ENCODE measurements at regions not wholly inside any gene's neighbourhood (a gene's known extent, or its start where the extent isn't known, plus 50 kb on each side); places are given as distances from the start of the nearest gene placed in this dataset.

DNA sequence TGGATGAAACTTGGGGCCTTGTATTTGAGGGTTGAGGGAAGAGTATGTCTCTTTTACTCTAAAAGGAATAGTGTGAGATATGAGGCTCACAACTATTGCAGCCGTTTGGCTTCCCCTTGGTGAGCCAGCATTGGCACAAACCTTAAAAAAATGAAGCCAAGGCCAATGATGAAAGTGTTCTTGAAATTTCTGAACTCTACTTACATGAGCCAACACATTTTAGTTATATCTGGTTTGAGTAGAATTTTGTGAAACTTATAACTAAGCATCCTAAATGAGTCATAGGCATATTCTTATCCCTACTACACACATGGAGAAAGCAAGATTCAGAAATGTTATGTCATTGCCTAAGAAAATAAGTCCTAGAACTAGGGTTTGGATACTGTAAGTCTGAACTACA, 55.3 kb upstream of the ACSS3 start:
- H3K27me3 ChIP-seq (ENCODE audit: control insufficient read depth, insufficient read depth, low read length) = no peaks in the 10 kb centered on the region
- no peak for DNase-seq (ENCODE audit: low read depth in 4 of 6, low spot score in 6 of 6)
- no CpG with 5 or more reads among the region's 1 CpG for WGBS (ENCODE audit: insufficient coverage)
- no peaks in the 10 kb centered on the region for H3K9me3 ChIP-seq (ENCODE audit: control insufficient read depth, insufficient read depth, low read length)
- H3K4me3 ChIP-seq (ENCODE audit: low read depth, low read length) = no peak overlapping the region
- H3K27ac ChIP-seq (ENCODE audit: low read depth, low read length) = no peak overlapping the region
- H3K4me1 ChIP-seq (ENCODE audit: control insufficient read depth, insufficient read depth, low read length) = no peaks in the 10 kb centered on the region
- H3K36me3 ChIP-seq (ENCODE audit: control insufficient read depth, insufficient read depth, low read length) = no peaks in the 10 kb centered on the region

- whole genome bisulfite sequencing (ENCODE audit: insufficient coverage) = no CpG with 5 or more reads among the region's 1 CpG
- Histone ChIP-seq H3K4me1 (ENCODE audit: control insufficient read depth, insufficient read depth, low read length) (no peaks in the 10 kb centered on the region), H3K27ac (ENCODE audit: low read depth, low read length) (no peak overlapping the region)
These were observed 56.0 kb upstream of the ACSS3 start for GRCh38 chr12:81021834-81022233.

DNA sequence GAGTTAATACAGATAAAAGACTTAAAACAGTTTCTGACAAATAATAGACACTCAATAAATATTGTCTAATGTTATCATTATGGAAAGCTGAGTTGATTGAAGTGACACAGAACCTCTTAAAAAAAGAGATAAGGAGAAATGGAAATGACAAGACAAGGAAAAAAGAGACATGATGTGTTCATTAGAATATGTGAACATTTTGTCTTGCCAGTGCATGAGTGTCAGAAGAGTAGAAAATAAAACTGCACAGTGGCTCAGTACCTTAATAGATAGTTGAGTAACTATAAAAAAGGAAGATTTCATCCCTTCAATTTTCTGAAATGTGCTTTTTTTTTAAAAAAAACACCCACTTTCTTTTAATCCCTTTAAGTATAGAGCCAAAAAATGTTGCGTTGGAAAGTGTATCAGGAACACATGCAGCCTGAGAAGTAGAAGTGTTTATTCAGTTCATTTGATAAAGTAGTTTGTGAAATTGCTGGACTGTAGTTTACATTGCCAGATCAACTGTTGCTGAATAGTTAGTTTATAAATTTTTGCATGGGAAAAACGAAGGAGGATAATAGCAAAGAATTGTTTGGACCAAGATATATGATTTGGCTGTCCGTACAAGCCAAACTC, 56.6 kb upstream of the ACSS3 start:
- WGBS (ENCODE audit: insufficient coverage) = 91% methylated on average over 1 of the region's 3 CpGs

More at GRCh38 chr12:81021834-81022233, 56.0 kb upstream of the ACSS3 start:
- Histone ChIP-seq H3K4me3 (ENCODE audit: low read depth, low read length) (no peak overlapping the region), H3K36me3 (ENCODE audit: control insufficient read depth, insufficient read depth, low read length) (no peaks in the 10 kb centered on the region), H3K27me3 (ENCODE audit: control insufficient read depth, insufficient read depth, low read length) (no peaks in the 10 kb centered on the region), H3K9me3 (ENCODE audit: control insufficient read depth, insufficient read depth, low read length) (no peaks in the 10 kb centered on the region)
- DNase-seq (ENCODE audit: low read depth in 4 of 6, low spot score in 6 of 6) = peak in 1 of 6 donors; percentile 14

DNA sequence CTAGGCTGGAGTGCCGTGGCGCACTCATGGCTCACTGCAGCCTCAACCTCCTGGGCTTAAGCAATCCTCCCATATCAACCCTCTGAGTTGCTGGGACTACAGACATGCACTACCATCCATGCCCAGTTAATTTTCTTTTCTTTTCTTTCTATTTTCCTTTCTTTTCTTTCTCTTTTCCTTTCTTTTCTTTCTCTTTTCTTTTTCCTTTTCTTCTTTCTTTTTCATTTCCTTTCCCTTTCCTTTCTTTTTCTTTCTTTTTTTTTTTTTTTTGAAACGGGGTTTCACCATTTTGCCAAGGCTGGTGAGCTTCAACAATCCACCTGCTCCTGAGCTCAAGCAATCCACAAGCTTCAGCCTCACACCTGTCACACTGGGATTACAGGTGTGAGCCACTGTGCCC, 60.1 kb upstream of the ACSS3 start:
- Histone ChIP-seq H3K27ac (ENCODE audit: low read depth, low read length) (no peak overlapping the region), H3K36me3 (ENCODE audit: control insufficient read depth, insufficient read depth, low read length) (no peaks in the 10 kb centered on the region), H3K4me3 (ENCODE audit: low read depth, low read length) (no peak overlapping the region), H3K4me1 (ENCODE audit: control insufficient read depth, insufficient read depth, low read length) (no peaks in the 10 kb centered on the region), H3K9me3 (ENCODE audit: control insufficient read depth, insufficient read depth, low read length) (no peaks in the 10 kb centered on the region), H3K27me3 (ENCODE audit: control insufficient read depth, insufficient read depth, low read length) (no peaks in the 10 kb centered on the region)
- WGBS (ENCODE audit: insufficient coverage) = 85% methylated on average over 2 of the region's 3 CpGs
- no peak for DNase-seq (ENCODE audit: low read depth in 4 of 6, low spot score in 6 of 6)

More for the DNA sequence above, 56.6 kb upstream of the ACSS3 start:
- DNase-seq (ENCODE audit: low read depth in 4 of 6, low spot score in 6 of 6) = no peak
- Histone ChIP-seq H3K4me3 (ENCODE audit: low read depth, low read length) (no peak overlapping the region), H3K27ac (ENCODE audit: low read depth, low read length) (no peak overlapping the region), H3K27me3 (ENCODE audit: control insufficient read depth, insufficient read depth, low read length) (no peaks in the 10 kb centered on the region), H3K9me3 (ENCODE audit: control insufficient read depth, insufficient read depth, low read length) (no peaks in the 10 kb centered on the region), H3K36me3 (ENCODE audit: control insufficient read depth, insufficient read depth, low read length) (no peaks in the 10 kb centered on the region), H3K4me1 (ENCODE audit: control insufficient read depth, insufficient read depth, low read length) (no peaks in the 10 kb centered on the region)

DNA sequence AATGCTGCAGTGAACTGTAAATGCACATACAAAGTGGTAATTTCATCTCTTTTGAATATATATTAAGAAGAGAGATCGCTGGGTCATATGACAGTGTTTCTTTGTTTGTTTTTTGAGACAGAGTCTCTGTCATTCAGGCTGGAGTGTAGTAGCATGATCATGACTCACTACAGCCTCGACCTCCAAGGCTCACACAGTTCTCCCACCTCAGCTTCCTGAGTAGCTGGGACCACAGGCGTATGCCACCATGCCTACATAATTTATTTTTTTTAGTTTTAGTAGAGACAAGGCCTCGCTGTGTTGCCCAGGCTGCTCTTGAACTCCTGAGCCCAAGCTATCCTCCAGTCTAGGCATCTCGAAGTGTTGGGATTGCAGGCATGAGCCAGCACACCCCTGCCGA, 62.4 kb upstream of the ACSS3 start:
- Histone ChIP-seq H3K27ac (ENCODE audit: low read depth, low read length) (no peak overlapping the region), H3K9me3 (ENCODE audit: control insufficient read depth, insufficient read depth, low read length) (no peaks in the 10 kb centered on the region), H3K4me3 (ENCODE audit: low read depth, low read length) (no peak overlapping the region), H3K4me1 (ENCODE audit: control insufficient read depth, insufficient read depth, low read length) (no peaks in the 10 kb centered on the region), H3K27me3 (ENCODE audit: control insufficient read depth, insufficient read depth, low read length) (no peaks in the 10 kb centered on the region), H3K36me3 (ENCODE audit: control insufficient read depth, insufficient read depth, low read length) (no peaks in the 10 kb centered on the region)
- no peak for DNase-seq (ENCODE audit: low read depth in 4 of 6, low spot score in 6 of 6)
- 98% methylated on average over 3 of the region's 6 CpGs for WGBS (ENCODE audit: insufficient coverage)

- 62% methylated on average over 1 of the region's 1 CpG for WGBS (ENCODE audit: insufficient coverage)
- Histone ChIP-seq H3K36me3 (ENCODE audit: control insufficient read depth, insufficient read depth, low read length) (no peaks in the 10 kb centered on the region), H3K9me3 (ENCODE audit: control insufficient read depth, insufficient read depth, low read length) (no peaks in the 10 kb centered on the region), H3K27me3 (ENCODE audit: control insufficient read depth, insufficient read depth, low read length) (no peaks in the 10 kb centered on the region), H3K4me3 (ENCODE audit: low read depth, low read length) (no peak overlapping the region), H3K27ac (ENCODE audit: low read depth, low read length) (no peak overlapping the region), H3K4me1 (ENCODE audit: control insufficient read depth, insufficient read depth, low read length) (no peaks in the 10 kb centered on the region)
- DNase-seq (ENCODE audit: low read depth in 4 of 6, low spot score in 6 of 6) = no peak
These were observed 67.2 kb upstream of the ACSS3 start for GRCh38 chr12:81010641-81011040.

DNA sequence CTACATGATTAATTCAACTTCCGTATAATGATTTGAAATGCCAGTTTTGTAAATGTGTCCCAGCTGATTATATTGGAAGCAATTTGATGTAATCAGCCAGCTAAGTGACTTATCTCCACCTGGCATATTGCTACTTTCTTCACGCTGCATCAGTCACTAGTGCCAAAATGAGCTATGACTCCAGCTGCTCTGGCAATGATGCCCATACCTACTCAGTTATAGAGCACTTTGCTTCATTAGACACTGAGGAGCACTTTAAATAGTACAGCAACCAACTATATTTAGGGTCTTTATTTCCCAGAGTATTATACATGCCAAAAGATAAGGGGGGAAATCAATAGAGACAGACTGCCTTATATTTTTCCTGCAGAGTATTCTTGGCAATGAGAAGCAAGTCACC, 67.9 kb upstream of the LIN7A start:
- no peaks in the 10 kb centered on the region for H3K4me1 ChIP-seq (ENCODE audit: control insufficient read depth, insufficient read depth, low read length)
- peak in 4 of 6 donors; percentile 19 to 94 (median 44) for DNase-seq (ENCODE audit: low read depth in 4 of 6, low spot score in 6 of 6)
- no CpG with 5 or more reads among the region's 2 CpGs for WGBS (ENCODE audit: insufficient coverage)

GRCh38 chr12:81000831-81001230, 63.1 kb upstream of the LIN7A start:
- no peak for DNase-seq (ENCODE audit: low read depth in 4 of 6, low spot score in 6 of 6)
- Histone ChIP-seq H3K4me3 (ENCODE audit: low read depth, low read length) (no peak overlapping the region), H3K36me3 (ENCODE audit: control insufficient read depth, insufficient read depth, low read length) (no peaks in the 10 kb centered on the region), H3K9me3 (ENCODE audit: control insufficient read depth, insufficient read depth, low read length) (no peaks in the 10 kb centered on the region), H3K27me3 (ENCODE audit: control insufficient read depth, insufficient read depth, low read length) (no peaks in the 10 kb centered on the region), H3K27ac (ENCODE audit: low read depth, low read length) (no peak overlapping the region), H3K4me1 (ENCODE audit: control insufficient read depth, insufficient read depth, low read length) (no peaks in the 10 kb centered on the region)

More for the DNA sequence above, 67.9 kb upstream of the LIN7A start:
- Histone ChIP-seq H3K27me3 (ENCODE audit: control insufficient read depth, insufficient read depth, low read length) (no peaks in the 10 kb centered on the region), H3K9me3 (ENCODE audit: control insufficient read depth, insufficient read depth, low read length) (no peaks in the 10 kb centered on the region), H3K4me3 (ENCODE audit: low read depth, low read length) (no peak overlapping the region), H3K36me3 (ENCODE audit: control insufficient read depth, insufficient read depth, low read length) (no peaks in the 10 kb centered on the region), H3K27ac (ENCODE audit: low read depth, low read length) (no peak overlapping the region)

DNA sequence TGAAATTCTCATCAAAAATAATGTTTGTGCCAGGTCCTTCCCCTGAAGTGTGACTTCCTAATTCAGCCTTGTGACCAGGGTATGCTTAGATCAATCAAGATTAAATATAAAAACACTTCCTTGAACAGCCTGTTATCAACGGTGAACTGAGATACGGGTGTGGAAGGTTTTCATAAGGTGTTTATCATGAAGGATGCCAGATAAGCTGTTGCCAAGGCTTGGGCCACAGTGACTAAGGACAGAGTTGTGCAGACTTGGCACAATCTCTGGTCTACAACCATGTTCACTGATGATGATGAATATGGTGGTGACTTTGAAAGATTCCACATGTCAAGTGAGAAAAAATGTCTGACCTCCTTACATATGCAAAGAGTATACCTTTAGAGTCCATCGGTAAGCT, 51.3 kb upstream of the LIN7A start:
- H3K36me3 ChIP-seq (ENCODE audit: control insufficient read depth, insufficient read depth, low read length) = no peaks in the 10 kb centered on the region
- H3K4me3 ChIP-seq (ENCODE audit: low read depth, low read length) = no peak overlapping the region
- H3K9me3 ChIP-seq (ENCODE audit: control insufficient read depth, insufficient read depth, low read length) = no peaks in the 10 kb centered on the region
- H3K27ac ChIP-seq (ENCODE audit: low read depth, low read length) = no peak overlapping the region
- H3K27me3 ChIP-seq (ENCODE audit: control insufficient read depth, insufficient read depth, low read length) = no peaks in the 10 kb centered on the region
- no peaks in the 10 kb centered on the region for H3K4me1 ChIP-seq (ENCODE audit: control insufficient read depth, insufficient read depth, low read length)
- WGBS (ENCODE audit: insufficient coverage) = 100% methylated on average over 1 of the region's 3 CpGs
- no peak for DNase-seq (ENCODE audit: low read depth in 4 of 6, low spot score in 6 of 6)
